Activated CD4-positive, alpha-beta T cell treated with anti-CD3 and anti-CD28 coated beads, Interleukin-2, Interleukin-6, amounts not matched to agents 100 ng/mL and 50 ng/mL, durations not matched to agents 16 hours and 8 hours (primary cell): ENCODE measurements at regions not wholly inside any gene's neighbourhood (a gene's known extent, or its start where the extent isn't known, plus 50 kb on each side); places are given as distances from the start of the nearest gene placed in this dataset.

Source experiments
- DNase-seq: peaks from one replicate; pipeline ENCODE4 v3.0.0-alpha.2; 2020

DNA sequence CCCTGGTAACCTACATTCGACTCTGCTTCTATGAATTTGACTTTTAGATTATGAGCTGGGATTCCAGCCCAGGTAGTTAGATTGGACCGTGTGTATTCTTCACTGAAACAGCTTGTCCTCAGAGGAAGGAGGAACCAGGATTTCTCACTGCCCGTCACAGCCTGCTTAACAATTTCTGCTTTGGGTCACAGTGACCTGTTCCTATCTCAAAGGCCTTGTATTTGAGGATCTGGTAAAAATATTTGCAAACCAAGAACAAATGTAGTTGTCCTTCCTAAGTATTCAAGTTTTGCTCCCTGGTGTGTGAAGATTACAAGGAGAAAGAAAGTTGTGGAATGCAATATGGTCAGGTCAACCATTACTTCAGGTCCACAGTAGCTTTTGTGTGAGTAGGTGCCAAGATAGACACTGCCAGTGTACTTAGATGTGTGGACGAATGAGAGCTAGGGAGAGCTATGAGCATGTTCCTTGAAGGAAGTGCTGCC is 55.1 kb downstream of the KIF4B start:
- no peak for DNase-seq

GRCh38 chr5:155069961-155070360 is 56.4 kb downstream of the KIF4B start:
- no peak for DNase-seq

DNA sequence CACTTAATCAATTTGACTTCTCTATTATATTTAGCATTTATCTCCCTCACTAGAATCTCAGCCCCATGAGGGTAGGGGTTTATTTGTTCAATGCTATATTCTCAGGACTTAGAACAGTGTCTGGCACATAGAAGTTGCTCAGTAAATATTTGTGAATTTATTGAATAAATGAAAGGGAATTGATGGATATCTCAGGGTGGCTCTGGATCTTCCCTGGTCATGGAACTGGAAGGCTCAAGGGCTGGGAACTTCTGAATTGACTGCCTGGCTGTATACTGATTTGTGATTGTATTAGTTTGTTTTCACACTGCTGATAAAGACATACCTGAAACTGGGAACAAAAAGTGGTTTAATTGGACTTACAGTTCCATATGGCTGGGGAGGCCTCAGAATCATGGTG is 57.2 kb downstream of the KIF4B start:
- no peak for DNase-seq

GRCh38 chr5:155076379-155076778 is 62.8 kb downstream of the KIF4B start:
- no peak for DNase-seq

DNA sequence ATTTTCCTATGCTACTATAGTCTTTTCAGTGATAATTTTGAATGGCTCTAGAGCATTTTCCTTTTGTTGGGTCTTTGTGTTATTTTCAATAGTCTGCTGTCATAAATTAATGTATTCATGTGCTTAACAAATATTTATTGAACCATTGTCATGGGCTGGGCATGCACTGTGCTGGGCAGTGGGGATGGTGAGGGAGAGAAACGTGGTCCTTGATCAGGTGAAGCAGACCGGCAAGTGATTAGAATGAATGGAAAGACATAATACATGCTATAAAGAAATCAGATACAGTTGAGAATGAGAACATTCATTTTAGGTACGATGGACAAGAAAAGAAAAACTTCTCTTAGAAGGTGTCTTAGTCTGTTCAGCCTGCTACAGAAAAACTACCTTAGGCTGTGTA is 66.1 kb downstream of the KIF4B start:
- DNase-seq, result no peak

- DNase-seq, result no peak
Observed at GRCh38 chr5:155080721-155081120, 67.2 kb downstream of the KIF4B start.

DNA sequence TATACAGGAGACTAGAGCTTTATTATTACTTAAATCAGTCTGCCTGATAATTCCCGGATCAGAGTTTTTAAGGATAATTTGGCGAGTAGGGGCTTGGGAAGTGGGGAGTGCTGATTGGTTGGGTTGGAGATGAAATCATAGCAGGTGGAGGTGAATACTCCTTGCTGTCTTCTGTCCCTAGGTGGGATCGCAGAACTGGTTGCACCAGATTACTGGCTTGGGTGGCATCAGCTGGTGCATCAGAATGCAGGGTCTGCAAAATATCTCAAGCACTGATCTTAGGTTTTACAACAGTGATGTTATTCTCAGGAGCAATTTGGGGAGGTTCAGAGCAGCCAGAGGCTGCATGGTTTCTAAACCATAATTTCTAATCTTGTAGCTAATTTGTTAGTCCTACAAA is 68.1 kb downstream of the KIF4B start:
- no peak for DNase-seq

DNA sequence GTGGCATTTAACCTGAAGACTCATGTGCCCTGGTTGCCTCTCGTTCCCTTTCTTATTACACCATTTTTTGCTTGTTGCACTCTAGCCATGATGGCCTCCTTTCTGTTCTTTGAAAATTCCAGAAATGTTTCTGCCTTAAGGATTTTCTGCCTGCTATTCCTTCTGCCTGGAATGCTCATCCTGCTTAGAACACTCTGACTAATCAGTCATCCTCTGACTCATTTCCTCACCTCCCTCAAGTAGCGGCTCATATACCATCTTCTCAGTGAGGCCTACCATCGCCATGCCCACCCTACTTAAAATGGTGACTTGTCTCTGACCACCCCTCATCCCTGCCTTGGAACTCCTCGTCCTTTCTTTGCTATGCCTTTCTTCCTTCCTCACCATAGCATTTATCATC is 68.8 kb downstream of the KIF4B start:
- DNase-seq, result no peak

- no peak for DNase-seq
Observed at GRCh38 chr5:155085282-155085989, 71.9 kb downstream of the KIF4B start.

DNA sequence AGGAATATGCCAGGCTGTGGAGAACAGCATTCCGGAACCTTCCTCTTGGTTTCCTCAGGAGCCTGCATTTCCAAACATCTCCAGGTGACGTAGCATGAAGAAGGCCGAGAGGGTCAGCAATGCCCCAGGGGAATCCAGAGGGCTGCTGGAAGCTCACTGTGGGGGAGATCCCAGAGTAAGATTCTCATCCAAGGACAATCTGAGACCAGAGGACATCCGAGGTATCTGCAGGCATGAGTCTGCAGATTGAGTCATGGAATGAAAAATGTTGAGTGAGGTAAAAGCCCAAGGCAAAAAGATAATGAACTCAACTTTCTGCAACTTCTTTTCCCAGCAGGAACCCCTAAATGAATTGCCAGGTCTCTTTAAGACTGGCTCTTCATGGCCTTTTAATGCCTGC is 73.5 kb downstream of the KIF4B start:
- no peak for DNase-seq

DNA sequence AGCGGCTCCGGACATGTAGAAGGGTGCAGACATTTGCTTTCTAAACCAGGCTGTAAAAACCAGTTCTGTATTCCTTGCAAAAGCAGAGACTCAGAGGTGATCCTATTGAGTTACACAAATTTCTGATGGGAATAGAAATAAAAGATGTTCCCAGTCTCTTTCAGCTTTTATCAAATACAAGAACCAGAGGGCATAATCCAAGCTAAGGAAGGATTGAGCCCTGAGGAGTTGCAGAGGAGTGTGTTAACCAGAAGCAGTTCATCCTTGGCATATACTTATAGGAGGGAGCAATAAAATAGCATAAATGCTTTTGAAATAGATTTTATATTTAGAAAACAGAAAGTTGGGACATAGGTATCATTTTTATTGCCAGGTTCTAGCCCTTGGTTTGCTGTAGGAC is 75.3 kb downstream of the KIF4B start:
- DNase-seq, result no peak

DNA sequence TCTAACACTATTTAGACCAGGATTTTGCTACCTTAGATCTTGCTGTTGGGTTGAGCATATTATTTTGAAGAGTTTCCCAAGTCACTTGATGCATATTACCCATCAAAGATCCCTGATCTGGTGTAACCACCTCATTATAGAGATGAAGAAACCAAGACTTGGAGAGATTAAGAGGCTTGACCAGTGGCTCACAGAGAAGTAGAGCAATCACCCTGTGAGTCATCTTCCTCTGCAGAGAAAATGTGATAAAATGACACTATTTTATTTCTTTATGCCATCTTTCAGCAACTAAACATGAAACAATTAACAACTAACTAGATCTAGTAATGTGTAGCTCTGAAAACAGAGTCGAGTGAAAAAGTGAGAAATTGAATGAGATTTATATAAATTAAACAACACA is 76.1 kb downstream of the KIF4B start:
- no peak for DNase-seq

DNA sequence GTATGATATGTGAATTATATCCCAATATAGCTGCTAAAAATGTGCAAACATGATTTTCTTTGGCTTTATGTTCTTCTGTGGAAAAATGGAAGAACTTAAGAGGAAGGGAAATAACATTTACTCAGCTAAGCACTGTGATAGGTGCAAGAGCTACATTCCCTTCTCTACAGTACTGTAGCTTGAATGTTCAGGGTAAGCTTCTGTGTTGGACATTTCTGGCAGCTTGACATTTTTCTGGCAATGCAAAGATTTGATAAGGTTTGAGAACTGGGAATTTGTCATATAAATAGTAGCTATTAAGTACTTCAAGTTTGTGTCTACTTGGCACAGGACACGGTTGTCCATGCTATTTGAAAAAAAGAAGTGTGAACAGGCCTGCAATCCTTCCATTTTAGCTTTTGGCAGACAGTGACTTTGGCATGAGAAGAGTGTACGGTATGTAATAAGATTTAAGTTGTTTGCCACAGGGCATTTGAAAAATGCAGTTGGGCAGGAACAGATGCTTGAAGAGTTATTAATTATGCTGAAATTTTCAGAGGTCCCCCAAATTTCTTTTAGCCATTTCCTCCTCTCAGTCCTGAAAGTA is 77.6 kb downstream of the KIF4B start:
- no peak for DNase-seq

DNA sequence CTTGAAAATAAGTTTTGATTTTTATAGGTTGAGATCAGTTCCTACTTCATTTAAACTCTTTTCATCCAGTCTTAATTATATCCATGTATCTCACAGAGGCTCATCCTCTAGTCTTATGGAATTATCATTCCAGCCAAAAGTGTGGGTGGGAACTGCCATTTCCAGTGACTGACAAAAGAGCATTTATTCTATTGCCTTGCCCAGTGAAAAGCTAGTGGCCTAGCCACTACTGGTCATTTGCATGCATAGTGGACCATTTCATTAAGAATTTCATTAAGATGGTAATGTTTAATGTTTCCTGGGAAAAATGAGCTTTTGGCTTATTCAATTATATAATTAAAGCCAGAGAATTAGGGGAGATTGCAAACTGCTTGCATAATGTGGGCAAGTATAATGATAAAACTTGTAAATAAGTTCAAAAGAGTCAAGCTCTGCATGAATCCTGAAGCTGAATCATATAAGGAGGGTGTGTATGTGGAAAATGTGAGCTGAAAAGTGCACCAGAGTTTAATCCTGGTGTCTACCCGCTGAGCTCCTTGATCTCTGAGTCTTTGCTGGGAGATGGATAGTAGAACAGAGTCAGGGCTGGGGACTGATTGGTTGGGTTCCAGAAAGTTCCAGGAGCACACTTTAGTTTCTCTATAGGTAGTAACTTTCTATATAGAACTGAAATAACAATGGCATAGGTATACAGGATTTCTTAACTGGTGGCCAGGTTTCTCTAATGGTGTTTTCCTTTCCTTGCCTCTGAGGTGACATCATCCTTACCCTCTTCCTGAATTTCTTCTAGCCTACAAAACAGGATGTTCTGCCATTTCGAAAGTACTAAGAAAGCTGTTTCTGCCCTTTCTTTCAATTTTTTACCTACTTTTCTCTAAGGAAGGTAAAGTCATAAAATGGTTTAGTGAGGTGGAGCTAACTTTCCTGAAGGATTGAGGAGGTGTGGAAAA is 78.5 kb downstream of the KIF4B start:
- DNase-seq, result no peak

DNA sequence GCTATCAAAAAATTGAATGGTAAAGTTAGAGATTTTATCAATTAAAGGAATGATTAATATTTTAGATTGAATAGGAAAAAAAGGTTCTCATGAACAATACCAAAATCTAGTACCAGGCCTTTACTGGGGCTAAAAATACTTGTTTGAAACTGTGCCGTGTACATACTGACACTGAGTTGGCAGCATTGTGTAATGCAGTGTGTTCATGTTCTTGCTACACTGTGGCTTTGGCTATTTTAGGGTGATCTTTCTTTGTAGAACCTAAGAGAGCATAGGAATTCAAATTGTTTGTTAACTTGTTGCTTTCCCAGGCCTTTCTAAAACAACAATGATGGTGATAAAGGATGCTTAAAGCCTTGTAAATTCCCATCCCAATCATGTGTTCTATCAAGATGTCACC is 80.9 kb downstream of the KIF4B start:
- no peak for DNase-seq

DNA sequence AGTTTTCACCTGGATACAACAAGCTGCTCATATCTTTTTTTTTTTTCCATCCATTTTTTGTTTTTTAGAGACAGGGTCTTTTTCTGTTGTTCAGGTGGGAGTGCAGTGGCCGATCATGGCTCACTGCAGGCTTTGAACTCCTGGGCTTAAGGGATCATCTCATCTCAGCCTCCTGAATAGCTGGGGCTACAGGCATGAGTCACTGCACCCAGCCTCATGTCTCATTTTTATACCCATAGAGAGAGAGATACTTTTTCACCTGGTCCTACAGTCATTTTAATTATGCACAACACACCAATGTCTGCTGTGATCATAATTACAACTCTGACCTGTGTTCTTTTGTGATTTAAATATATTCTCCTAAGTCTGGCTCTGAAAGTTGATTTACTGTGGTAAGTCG is 84.4 kb downstream of the KIF4B start:
- no peak for DNase-seq

DNA sequence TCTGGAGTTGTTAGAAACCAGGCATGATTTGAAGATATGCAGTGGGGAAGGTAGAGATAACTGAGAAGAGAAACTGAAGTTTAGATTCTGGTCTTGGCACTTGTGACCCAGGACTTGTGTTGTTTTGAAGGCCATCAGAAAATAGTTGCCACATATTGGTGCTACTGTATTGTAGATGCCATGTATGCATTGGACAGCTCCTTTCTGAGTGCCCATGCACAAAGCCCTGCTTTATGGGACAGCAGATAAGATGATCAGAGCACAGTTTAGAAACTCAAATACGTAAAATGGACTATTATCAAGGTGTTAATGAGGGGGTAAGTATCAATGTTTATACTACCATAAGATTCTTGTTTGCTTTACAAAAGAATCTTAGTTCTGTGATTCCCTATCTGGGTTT is 84.9 kb downstream of the KIF4B start:
- no peak for DNase-seq

- no peak for DNase-seq
Observed at GRCh38 chr5:155101697-155102096, 88.1 kb downstream of the KIF4B start.

- no peak for DNase-seq
Observed at GRCh38 chr5:155103146-155103545, 89.6 kb downstream of the KIF4B start.

DNA sequence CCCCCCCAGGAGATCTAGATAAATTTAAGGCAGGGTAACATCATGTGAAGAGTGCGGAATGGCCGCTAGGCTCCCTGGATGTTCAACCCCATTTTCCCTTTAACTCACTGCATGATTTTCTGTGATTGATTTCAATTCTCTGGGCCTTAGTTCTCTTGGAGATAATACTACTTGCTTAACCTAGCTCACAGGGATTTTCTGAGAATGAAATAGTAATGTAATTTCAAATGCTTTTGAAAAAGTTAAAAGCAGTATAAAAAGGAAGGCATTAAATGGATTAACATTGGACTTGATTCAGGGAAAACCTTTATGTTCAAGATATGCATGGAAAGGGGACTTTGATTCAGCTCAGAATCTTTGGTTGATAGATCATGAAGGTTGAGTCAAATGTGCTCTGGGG is 90.9 kb downstream of the KIF4B start:
- no peak for DNase-seq

DNA sequence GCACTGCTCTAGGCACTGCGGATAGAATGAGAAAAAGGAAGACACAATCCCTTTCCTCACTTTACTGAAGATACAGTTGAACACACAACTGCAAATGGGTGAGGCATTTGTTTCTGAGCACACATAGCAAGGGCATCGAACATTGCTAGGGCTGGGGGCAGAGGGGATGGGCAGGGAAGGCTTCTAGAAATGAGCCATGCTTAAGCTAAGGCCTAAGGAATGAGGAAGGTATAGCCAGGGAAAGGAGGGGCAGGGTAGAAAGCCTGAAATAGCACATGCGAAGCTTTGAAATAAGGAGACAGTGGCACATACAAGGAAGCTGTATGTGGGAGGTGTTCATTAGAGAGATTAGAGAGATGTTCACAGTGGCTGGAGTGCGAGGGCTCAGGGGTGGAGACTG is 92.7 kb downstream of the KIF4B start:
- DNase-seq, result no peak

- no peak for DNase-seq
Observed at GRCh38 chr5:155113888-155114287, 100.3 kb downstream of the KIF4B start.

GRCh38 chr5:155114655-155115054 is 101.1 kb downstream of the KIF4B start:
- no peak for DNase-seq
